Heart left ventricle (tissue), 13 donors: ENCODE measurements at regions not wholly inside any gene's neighbourhood (a gene's known extent, or its start where the extent isn't known, plus 50 kb on each side); places are given as distances from the start of the nearest gene placed in this dataset.

Experiments
- CTCF ChIP-seq, 12 donors: fragments of 200-600 bp; sonication (generic) in 4 of 12; IDR thresholded peaks; one replicate each; pipeline versions ENCODE4 v1.5.0 to v1.8.0; 2018 to 2022; ENCODE audit warnings: antibody characterized with exemption in 12 of 12, mild to moderate bottlenecking in 5 of 12
- POLR2A ChIP-seq, 2 donors: fragments of 450-650 bp; IDR thresholded peaks; one replicate each; pipeline ENCODE4 v1.6.1; 2017; ENCODE audit warnings: antibody characterized with exemption in 2 of 2, mild to moderate bottlenecking in 2 of 2, moderate library complexity in 2 of 2
- donor health status: ischemic (EF 13 %, LVEDD 7.1; RV severe dilation, severe dysfunction).
- donor health status: DM: no; HTN: yes; CAD: no.
- donor health status: DM: no; HTN: no; CAD: no.
- donor health status: ischemic (EF 25% LVEDD 6.9; RV normal size, moderate dysfunction).
- donor health status: ischemic (EF 25% LVEDD 5.7; RV mildly dilated, moderate dysfunction).
- donor health status: ischemic (EF 35%, LVEDD 5.7; RV mildly dilated, moderate dysfunction).
- donor health status: nonischemic (EF 11% LVEDD 7.7; RV severe dilation, severe dysfunction).
- donor health status: DM: yes; HTN: yes; CAD: no.
- donor health status: PGD.
- donor health status: ischemic (EF 29% LVEDD 5.4; RV normal size, mild dysfunction).
- donor health status: nonischemic (EF 23%, LVEDD 6.1; RV moderate dilation, normal function).

- TF ChIP-seq POLR2A (IDR thresholded peaks at IDR 0.05) (no peak), CTCF (IDR thresholded peaks at IDR 0.05) (no peak)
Observed at GRCh38 chr1:172949096-172949495, 101.6 kb downstream of the TNFSF18 start.
